ENCODE measurements at regions not wholly inside any gene's neighbourhood (a gene's known extent, or its start where the extent isn't known, plus 50 kb on each side); places are given as distances from the start of the nearest gene placed in this dataset.

DNA sequence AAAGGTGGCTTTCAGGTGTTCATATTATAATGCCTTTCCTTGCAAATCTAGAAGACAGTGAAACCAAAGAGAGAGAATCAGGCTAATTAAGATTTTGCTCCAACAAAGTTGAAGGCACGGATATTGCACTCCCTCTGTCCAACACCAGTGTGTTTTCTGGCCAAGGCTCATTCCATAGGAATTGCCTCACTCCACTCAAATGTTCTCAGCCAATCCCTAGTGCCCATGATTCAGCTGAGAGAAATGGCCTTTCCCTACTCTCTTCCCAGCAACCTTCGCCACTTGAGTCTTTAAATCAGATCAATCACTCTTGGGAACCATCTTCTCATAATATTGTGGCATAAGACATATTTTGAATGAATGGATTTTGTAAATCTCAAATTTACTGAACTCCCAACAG, 768.2 kb upstream of the ACVR2A start:
- no peak for TF ChIP-seq POLR2AphosphoS5 (IDR thresholded peaks at IDR 0.05)
- no peak for TF ChIP-seq CTCF (IDR thresholded peaks at IDR 0.05)
